A549 (cell line): ENCODE measurements at regions not wholly inside any gene's neighbourhood (a gene's known extent, or its start where the extent isn't known, plus 50 kb on each side); places are given as distances from the start of the nearest gene placed in this dataset.

Experiments
- EHMT2 ChIP-seq: fragments of 200-600 bp; sonication (generic); IDR thresholded peaks from 2 replicates; pipeline ENCODE4 v1.6.1; 2016; ENCODE audit warnings: antibody characterized with exemption, low read depth, mild to moderate bottlenecking, moderate library complexity
- POLR2A ChIP-seq: IDR thresholded peaks from 2 replicates; pipeline ENCODE4 v1.6.1; 2012; ENCODE audit warnings: mild to moderate bottlenecking, low read length
- SMC3 ChIP-seq: fragments of >200 bp; sonication (Bioruptor Twin); formaldehyde crosslinking; IDR thresholded peaks from 3 replicates; pipeline ENCODE4 v1.6.1; 2018; ENCODE audit warnings: inconsistent platforms
- TF ChIP-seq, protein P1 (sequence below): fragments of >200 bp; sonication (Bioruptor Twin); formaldehyde crosslinking; IDR thresholded peaks from 3 replicates; pipeline ENCODE4 v1.5.1; 2016

DNA sequence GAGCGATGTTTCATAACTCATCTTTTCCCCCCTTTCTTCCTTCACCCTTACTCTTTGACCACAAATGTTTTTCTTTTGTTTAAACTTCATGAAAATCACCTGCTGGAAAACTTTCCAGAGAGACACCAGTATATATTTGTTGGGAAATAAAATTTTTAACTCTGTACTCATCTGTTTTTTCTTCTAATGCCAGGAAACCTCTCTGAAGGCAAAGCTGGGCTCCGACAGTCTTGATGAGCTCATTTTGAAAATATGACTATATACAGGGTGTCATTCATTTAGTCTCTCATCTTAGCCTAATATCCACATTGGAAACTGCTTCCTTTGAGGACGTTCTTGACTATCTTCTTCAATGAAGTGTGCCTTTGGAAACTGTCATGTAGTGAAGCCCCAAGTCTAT is 339.6 kb upstream of the ROBO2 start:
- TF ChIP-seq POLR2A (no peak), SMC3 (no peak), EHMT2 (no peak)
- TF ChIP-seq, protein P1, sequence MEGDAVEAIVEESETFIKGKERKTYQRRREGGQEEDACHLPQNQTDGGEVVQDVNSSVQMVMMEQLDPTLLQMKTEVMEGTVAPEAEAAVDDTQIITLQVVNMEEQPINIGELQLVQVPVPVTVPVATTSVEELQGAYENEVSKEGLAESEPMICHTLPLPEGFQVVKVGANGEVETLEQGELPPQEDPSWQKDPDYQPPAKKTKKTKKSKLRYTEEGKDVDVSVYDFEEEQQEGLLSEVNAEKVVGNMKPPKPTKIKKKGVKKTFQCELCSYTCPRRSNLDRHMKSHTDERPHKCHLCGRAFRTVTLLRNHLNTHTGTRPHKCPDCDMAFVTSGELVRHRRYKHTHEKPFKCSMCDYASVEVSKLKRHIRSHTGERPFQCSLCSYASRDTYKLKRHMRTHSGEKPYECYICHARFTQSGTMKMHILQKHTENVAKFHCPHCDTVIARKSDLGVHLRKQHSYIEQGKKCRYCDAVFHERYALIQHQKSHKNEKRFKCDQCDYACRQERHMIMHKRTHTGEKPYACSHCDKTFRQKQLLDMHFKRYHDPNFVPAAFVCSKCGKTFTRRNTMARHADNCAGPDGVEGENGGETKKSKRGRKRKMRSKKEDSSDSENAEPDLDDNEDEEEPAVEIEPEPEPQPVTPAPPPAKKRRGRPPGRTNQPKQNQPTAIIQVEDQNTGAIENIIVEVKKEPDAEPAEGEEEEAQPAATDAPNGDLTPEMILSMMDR = no peak
